ENCODE measurements at regions not wholly inside any gene's neighbourhood (a gene's known extent, or its start where the extent isn't known, plus 50 kb on each side); places are given as distances from the start of the nearest gene placed in this dataset.

GRCh38 chr12:24099576-24099975 is 150.1 kb upstream of the SOX5 start:
- Histone ChIP-seq H3K27ac (ENCODE audit: low read depth, low read length) (no peak overlapping the region), H3K36me3 (ENCODE audit: insufficient read depth, low read length) (no peaks in the 10 kb centered on the region), H3K4me1 (ENCODE audit: control insufficient read depth, insufficient read depth, low read length, unreplicated experiment) (no peaks in the 10 kb centered on the region), H3K79me2 (ENCODE audit: control insufficient read depth, insufficient read depth, low read length, unreplicated experiment) (no peaks in the 10 kb centered on the region), H3K4me3 (ENCODE audit: low read depth, low read length) (no peak overlapping the region), H3K27me3 (ENCODE audit: insufficient read depth, low read length) (no peaks in the 10 kb centered on the region), H2AFZ (ENCODE audit: low read length, unreplicated experiment) (no peak overlapping the region)

- H3K79me2 ChIP-seq (ENCODE audit: control insufficient read depth, insufficient read depth, low read length, unreplicated experiment), result no peaks in the 10 kb centered on the region
- no peaks in the 10 kb centered on the region for H3K4me1 ChIP-seq (ENCODE audit: control insufficient read depth, insufficient read depth, low read length, unreplicated experiment)
- no peak overlapping the region for H2AFZ ChIP-seq (ENCODE audit: low read length, unreplicated experiment)
- H3K36me3 ChIP-seq (ENCODE audit: insufficient read depth, low read length), result no peaks in the 10 kb centered on the region
- H3K4me3 ChIP-seq (ENCODE audit: low read depth, low read length), result no peak overlapping the region
- H3K27ac ChIP-seq (ENCODE audit: low read depth, low read length), result no peak overlapping the region
- no peaks in the 10 kb centered on the region for H3K27me3 ChIP-seq (ENCODE audit: insufficient read depth, low read length)
Observed at GRCh38 chr12:24095245-24095644, 145.8 kb upstream of the SOX5 start.

- no peak overlapping the region for H2AFZ ChIP-seq (ENCODE audit: low read length, unreplicated experiment)
- H3K79me2 ChIP-seq (ENCODE audit: control insufficient read depth, insufficient read depth, low read length, unreplicated experiment), result no peaks in the 10 kb centered on the region
- H3K4me1 ChIP-seq (ENCODE audit: control insufficient read depth, insufficient read depth, low read length, unreplicated experiment), result no peaks in the 10 kb centered on the region
- H3K36me3 ChIP-seq (ENCODE audit: insufficient read depth, low read length), result no peaks in the 10 kb centered on the region
- H3K4me3 ChIP-seq (ENCODE audit: low read depth, low read length), result no peak overlapping the region
- no peaks in the 10 kb centered on the region for H3K27me3 ChIP-seq (ENCODE audit: insufficient read depth, low read length)
- no peak overlapping the region for H3K27ac ChIP-seq (ENCODE audit: low read depth, low read length)
Observed at GRCh38 chr12:24089510-24089890, 140.0 kb upstream of the SOX5 start.

DNA sequence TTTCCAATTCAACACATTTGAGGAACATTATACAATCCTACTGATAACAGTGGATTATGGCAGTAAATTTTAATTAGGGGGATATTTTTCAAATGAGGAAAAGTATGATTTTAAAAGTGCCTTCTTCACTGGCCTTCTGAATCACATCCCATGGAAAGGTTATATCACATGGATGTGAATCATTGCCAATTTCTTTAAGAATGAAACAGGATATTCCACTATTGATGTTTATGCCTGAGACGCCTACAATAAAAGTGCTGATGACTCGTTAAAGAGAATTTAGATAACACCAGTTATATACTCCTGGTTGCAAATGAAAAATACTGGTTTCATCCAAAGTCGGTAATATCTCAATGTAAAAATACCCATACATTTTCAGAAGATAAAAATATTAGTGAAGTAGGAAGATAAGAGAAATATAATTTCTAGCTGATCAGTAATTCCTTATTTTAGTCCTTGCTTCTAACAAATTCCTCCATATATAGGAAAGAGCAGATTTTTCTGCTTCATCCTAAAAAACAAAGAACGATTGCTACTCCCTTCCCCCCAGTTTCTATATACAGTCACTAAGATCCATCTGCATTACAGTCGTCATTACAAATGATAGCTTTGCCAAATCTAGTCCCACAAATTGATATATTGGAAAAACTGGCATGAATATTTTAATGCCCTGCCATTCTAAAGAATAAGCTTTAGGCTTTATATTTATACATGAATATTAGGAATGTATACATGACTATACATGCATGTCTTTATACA is 139.5 kb upstream of the SOX5 start:
- no peaks in the 10 kb centered on the region for H3K4me1 ChIP-seq (ENCODE audit: control insufficient read depth, insufficient read depth, low read length, unreplicated experiment)
- no peak overlapping the region for H2AFZ ChIP-seq (ENCODE audit: low read length, unreplicated experiment)
- H3K4me3 ChIP-seq (ENCODE audit: low read depth, low read length), result no peak overlapping the region
- no peaks in the 10 kb centered on the region for H3K36me3 ChIP-seq (ENCODE audit: insufficient read depth, low read length)
- no peaks in the 10 kb centered on the region for H3K79me2 ChIP-seq (ENCODE audit: control insufficient read depth, insufficient read depth, low read length, unreplicated experiment)
- no peaks in the 10 kb centered on the region for H3K27me3 ChIP-seq (ENCODE audit: insufficient read depth, low read length)
- no peak overlapping the region for H3K27ac ChIP-seq (ENCODE audit: low read depth, low read length)

- Histone ChIP-seq H3K79me2 (ENCODE audit: control insufficient read depth, insufficient read depth, low read length, unreplicated experiment) (no peaks in the 10 kb centered on the region), H3K36me3 (ENCODE audit: insufficient read depth, low read length) (no peaks in the 10 kb centered on the region), H3K27ac (ENCODE audit: low read depth, low read length) (no peak overlapping the region), H3K27me3 (ENCODE audit: insufficient read depth, low read length) (no peaks in the 10 kb centered on the region), H3K4me1 (ENCODE audit: control insufficient read depth, insufficient read depth, low read length, unreplicated experiment) (no peaks in the 10 kb centered on the region), H2AFZ (ENCODE audit: low read length, unreplicated experiment) (no peak overlapping the region), H3K4me3 (ENCODE audit: low read depth, low read length) (no peak overlapping the region)
Observed at GRCh38 chr12:24087294-24087693, 137.8 kb upstream of the SOX5 start.

GRCh38 chr12:24084800-24085199 is 135.3 kb upstream of the SOX5 start:
- Histone ChIP-seq H2AFZ (ENCODE audit: low read length, unreplicated experiment) (no peak overlapping the region), H3K27me3 (ENCODE audit: insufficient read depth, low read length) (no peaks in the 10 kb centered on the region), H3K4me3 (ENCODE audit: low read depth, low read length) (no peak overlapping the region), H3K4me1 (ENCODE audit: control insufficient read depth, insufficient read depth, low read length, unreplicated experiment) (no peaks in the 10 kb centered on the region), H3K36me3 (ENCODE audit: insufficient read depth, low read length) (no peaks in the 10 kb centered on the region), H3K79me2 (ENCODE audit: control insufficient read depth, insufficient read depth, low read length, unreplicated experiment) (no peaks in the 10 kb centered on the region), H3K27ac (ENCODE audit: low read depth, low read length) (no peak overlapping the region)

DNA sequence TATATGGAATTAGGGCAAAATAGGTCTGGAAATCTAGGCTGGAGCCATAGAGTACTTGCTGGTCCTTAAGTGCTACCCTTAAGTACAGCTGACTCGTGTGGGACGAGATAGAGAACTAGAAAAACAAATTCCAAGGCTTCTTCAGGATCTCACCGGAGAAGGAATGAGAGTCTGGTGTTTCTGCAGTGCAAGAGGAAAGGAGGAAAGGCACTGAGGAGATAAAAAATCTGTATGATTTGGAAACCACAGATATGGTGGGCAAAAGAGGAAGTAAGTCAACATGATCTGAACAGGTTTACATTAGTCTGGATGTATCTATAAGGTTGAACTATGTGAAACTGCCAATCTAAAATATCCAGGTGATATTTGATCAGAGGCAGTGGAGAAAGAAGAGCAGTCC is 134.4 kb upstream of the SOX5 start:
- Histone ChIP-seq H3K27ac (ENCODE audit: low read depth, low read length) (no peak overlapping the region), H2AFZ (ENCODE audit: low read length, unreplicated experiment) (no peak overlapping the region), H3K79me2 (ENCODE audit: control insufficient read depth, insufficient read depth, low read length, unreplicated experiment) (no peaks in the 10 kb centered on the region), H3K4me3 (ENCODE audit: low read depth, low read length) (no peak overlapping the region), H3K36me3 (ENCODE audit: insufficient read depth, low read length) (no peaks in the 10 kb centered on the region), H3K27me3 (ENCODE audit: insufficient read depth, low read length) (no peaks in the 10 kb centered on the region), H3K4me1 (ENCODE audit: control insufficient read depth, insufficient read depth, low read length, unreplicated experiment) (peaks cover under 1% of the 10 kb centered on the region)

DNA sequence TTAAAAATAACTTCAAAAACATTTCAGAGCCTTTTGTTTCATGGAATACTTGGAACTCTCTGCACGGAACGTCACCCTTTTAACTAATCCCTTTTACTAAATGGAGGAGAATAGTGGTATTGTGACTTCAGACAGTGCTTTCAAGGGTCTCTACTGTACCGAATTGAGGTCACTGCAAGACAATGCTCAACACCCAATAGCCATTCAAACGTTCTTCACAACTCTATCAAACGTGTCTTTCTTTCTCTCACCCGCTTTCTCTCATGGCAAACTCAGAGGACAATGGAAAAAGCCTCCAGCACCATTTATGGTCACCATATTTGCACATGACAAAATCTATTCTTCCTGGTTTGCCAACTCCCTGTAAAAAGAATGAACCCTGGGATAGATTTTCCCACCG is 132.1 kb upstream of the SOX5 start:
- Histone ChIP-seq H3K79me2 (ENCODE audit: control insufficient read depth, insufficient read depth, low read length, unreplicated experiment) (no peaks in the 10 kb centered on the region), H3K27ac (ENCODE audit: low read depth, low read length) (no peak overlapping the region), H3K36me3 (ENCODE audit: insufficient read depth, low read length) (no peaks in the 10 kb centered on the region), H3K27me3 (ENCODE audit: insufficient read depth, low read length) (no peaks in the 10 kb centered on the region), H3K4me3 (ENCODE audit: low read depth, low read length) (no peak overlapping the region), H2AFZ (ENCODE audit: low read length, unreplicated experiment) (no peak overlapping the region), H3K4me1 (ENCODE audit: control insufficient read depth, insufficient read depth, low read length, unreplicated experiment) (peaks cover 7% of the 10 kb centered on the region)

GRCh38 chr12:24081092-24081529 is 131.6 kb upstream of the SOX5 start:
- no peak overlapping the region for H3K4me3 ChIP-seq (ENCODE audit: low read depth, low read length)
- no peak overlapping the region for H3K27ac ChIP-seq (ENCODE audit: low read depth, low read length)
- H3K4me1 ChIP-seq (ENCODE audit: control insufficient read depth, insufficient read depth, low read length, unreplicated experiment), result peaks cover 7% of the 10 kb centered on the region
- no peak overlapping the region for H2AFZ ChIP-seq (ENCODE audit: low read length, unreplicated experiment)
- H3K36me3 ChIP-seq (ENCODE audit: insufficient read depth, low read length), result no peaks in the 10 kb centered on the region
- H3K79me2 ChIP-seq (ENCODE audit: control insufficient read depth, insufficient read depth, low read length, unreplicated experiment), result no peaks in the 10 kb centered on the region
- H3K27me3 ChIP-seq (ENCODE audit: insufficient read depth, low read length), result no peaks in the 10 kb centered on the region

GRCh38 chr12:24080465-24080864 is 131.0 kb upstream of the SOX5 start:
- H3K27me3 ChIP-seq (ENCODE audit: insufficient read depth, low read length), result no peaks in the 10 kb centered on the region
- peaks cover 7% of the 10 kb centered on the region for H3K4me1 ChIP-seq (ENCODE audit: control insufficient read depth, insufficient read depth, low read length, unreplicated experiment)
- no peaks in the 10 kb centered on the region for H3K36me3 ChIP-seq (ENCODE audit: insufficient read depth, low read length)
- no peak overlapping the region for H2AFZ ChIP-seq (ENCODE audit: low read length, unreplicated experiment)
- H3K27ac ChIP-seq (ENCODE audit: low read depth, low read length), result no peak overlapping the region
- no peaks in the 10 kb centered on the region for H3K79me2 ChIP-seq (ENCODE audit: control insufficient read depth, insufficient read depth, low read length, unreplicated experiment)
- no peak overlapping the region for H3K4me3 ChIP-seq (ENCODE audit: low read depth, low read length)

GRCh38 chr12:24079083-24079482 is 129.6 kb upstream of the SOX5 start:
- Histone ChIP-seq H3K27me3 (ENCODE audit: insufficient read depth, low read length) (no peaks in the 10 kb centered on the region), H3K4me3 (ENCODE audit: low read depth, low read length) (no peak overlapping the region), H3K36me3 (ENCODE audit: insufficient read depth, low read length) (no peaks in the 10 kb centered on the region), H3K4me1 (ENCODE audit: control insufficient read depth, insufficient read depth, low read length, unreplicated experiment) (peaks cover 7% of the 10 kb centered on the region), H3K27ac (ENCODE audit: low read depth, low read length) (no peak overlapping the region), H3K79me2 (ENCODE audit: control insufficient read depth, insufficient read depth, low read length, unreplicated experiment) (no peaks in the 10 kb centered on the region), H2AFZ (ENCODE audit: low read length, unreplicated experiment) (no peak overlapping the region)
